Dermis blood vessel endothelial cell (primary cell): ENCODE measurements at regions not wholly inside any gene's neighbourhood (a gene's known extent, or its start where the extent isn't known, plus 50 kb on each side); places are given as distances from the start of the nearest gene placed in this dataset.
"Not testable (repeated sequence)": the region's sequence is repeated elsewhere in the genome, so short reads cannot be mapped to it uniquely, and the experiment has no call there.

Experiments used
- DNase-seq: peaks from one replicate; pipeline ENCODE4 v3.0.0; 2010

DNA sequence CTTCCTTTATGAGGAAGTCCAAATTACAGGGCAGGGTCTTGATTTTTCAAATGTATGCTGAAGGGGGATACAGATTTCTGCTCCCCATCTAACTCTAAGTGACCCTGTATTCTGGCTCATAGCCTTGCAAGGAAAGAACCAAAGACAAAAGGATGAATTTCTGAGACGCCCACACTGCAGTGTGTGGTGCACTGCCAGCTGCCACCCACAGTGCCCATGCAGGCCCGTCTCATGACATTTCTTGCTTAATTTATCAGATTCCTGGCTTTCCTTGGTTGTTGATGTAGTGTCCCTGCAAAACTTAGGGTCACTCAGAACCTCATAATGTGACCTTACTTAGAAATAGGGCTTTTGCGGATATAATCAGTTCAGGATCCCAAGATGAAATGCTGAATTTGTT lies 68.0 kb downstream of the CBLN4 start:
- no peak for DNase-seq

DNA sequence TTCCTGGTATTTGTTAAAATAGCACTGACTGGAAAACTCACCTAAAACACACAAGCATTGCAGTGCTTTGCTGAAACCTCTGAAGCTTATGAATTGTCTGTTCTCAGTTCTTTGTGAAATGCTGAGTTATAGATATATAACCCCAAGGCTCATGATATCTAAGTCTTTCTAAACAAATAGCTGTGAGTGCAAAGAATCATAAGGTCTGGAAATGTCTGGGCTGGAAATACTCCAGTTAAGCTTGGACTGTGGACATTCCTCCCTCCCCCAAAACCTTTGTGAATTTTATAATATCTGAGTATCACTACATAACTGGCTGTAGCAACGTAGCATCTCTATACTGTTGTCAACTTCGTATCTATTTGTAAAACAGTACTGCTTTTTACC lies 69.1 kb downstream of the CBLN4 start:
- no peak for DNase-seq

- no peak for DNase-seq
Measured at GRCh38 chr20:55935448-55936208, 69.7 kb downstream of the CBLN4 start.

- no peak for DNase-seq
Measured at GRCh38 chr20:55934146-55934545, 71.2 kb downstream of the CBLN4 start.

DNA sequence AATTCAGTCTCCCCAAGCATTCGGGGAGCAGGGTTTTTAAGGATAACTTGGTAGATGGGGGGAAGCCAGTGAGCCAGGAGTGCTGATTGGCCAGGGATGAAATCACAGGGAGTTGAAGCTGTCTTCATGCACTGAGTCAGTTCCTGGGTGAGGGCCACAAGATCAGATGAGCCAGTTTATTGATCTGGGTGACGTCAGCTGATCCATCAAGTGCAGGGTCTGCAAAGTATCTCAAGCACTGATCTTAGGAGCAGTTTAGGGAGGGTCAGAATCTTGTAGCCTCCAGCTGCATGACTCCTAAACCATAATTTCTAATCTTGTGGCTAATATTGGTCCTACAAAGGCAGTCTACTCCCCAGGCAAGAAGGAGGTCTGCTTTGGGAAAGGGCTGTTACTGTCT lies 74.4 kb downstream of the CBLN4 start:
- DNase-seq = not testable (repeated sequence)

- no peak for DNase-seq
Measured at GRCh38 chr20:55928266-55928665, 77.1 kb downstream of the CBLN4 start.

DNA sequence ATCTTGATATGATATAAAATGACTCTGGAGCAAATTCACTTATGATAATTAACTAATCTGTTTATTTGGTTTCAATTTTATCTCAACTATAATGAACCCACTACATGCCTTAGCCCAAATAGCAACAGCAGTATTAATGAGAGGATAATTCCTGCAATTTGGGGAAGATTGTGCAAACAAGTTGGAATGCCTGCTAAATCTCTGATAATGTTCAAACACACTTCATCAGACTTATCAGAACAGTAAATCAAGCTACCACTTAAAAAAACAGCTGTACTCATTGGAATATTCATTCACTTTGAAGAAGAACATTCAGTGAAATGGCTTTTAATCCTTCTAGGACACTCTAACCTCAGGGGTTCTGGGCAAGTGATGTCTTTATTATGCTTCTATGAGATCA lies 85.4 kb downstream of the CBLN4 start:
- no peak for DNase-seq

GRCh38 chr20:55919319-55919718 lies 86.0 kb downstream of the CBLN4 start:
- no peak for DNase-seq

GRCh38 chr20:55918471-55918870 lies 86.8 kb downstream of the CBLN4 start:
- no peak for DNase-seq

DNA sequence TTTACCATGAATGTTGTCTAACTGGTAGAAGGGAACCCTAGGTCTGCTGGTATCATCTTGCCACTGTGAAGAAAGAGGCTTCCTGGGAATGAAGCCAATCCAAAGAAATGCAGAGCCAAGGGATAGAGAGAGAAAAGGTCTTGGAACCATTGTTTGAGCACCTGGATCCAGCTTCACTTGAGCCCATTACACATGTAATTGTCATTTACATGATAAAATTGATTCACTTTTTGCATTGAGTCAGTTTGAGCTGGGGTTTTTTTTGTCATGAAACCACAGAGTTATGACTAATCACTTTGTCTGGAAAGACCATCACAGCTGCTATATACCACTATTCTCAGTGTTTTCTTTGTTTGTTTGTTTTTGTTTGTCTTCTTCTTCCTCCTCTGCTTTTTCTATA lies 112.3 kb downstream of the CBLN4 start:
- DNase-seq = no peak

GRCh38 chr20:55888685-55889084 lies 116.6 kb downstream of the CBLN4 start:
- no peak for DNase-seq

DNA sequence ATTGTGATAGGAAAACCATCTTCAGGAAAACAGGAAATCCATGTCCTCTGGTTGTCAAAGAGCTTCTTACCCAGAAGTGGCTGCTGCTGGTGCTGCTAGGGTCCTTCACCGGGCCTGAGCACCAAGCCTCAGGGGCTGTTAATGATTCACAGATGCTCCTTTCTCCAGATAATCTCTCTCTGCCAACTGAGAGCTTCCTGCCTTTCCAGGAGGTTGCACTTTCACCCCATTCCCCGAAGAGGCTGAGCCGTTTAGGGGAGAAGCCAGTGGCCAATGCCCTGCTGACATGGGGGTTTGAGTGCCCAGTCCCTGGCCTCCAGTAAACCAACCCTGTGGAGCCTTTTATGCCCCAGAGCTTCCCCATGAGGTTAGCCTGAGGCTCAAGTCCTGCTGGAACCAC lies 122.4 kb downstream of the CBLN4 start:
- DNase-seq = no peak

GRCh38 chr20:55882286-55882685 lies 123.0 kb downstream of the CBLN4 start:
- no peak for DNase-seq

DNA sequence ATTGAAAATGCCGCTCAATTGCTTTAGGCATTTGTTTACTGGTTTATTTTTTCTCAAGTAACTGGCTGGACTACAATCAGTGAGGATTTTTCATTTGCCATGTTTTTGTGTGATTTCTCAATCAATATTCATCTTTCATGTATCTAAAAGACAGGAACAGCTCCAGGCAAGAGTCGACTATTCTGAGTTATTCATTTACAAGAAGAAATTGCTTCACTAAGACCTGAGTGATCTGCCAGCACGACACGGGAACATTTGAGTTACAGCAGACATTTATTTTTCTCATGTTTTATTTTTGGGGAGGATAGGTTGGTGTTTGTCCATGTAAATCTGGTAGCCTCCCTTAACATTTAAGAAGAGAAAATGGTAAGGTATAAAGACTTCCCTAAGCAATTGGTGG lies 124.1 kb downstream of the CBLN4 start:
- no peak for DNase-seq

GRCh38 chr20:55880361-55880760 lies 125.0 kb downstream of the CBLN4 start:
- DNase-seq = no peak

- no peak for DNase-seq
Measured at GRCh38 chr20:55855052-55855451, 150.3 kb downstream of the CBLN4 start.

GRCh38 chr20:55830121-55830827 lies 175.0 kb downstream of the CBLN4 start:
- no peak for DNase-seq

DNA sequence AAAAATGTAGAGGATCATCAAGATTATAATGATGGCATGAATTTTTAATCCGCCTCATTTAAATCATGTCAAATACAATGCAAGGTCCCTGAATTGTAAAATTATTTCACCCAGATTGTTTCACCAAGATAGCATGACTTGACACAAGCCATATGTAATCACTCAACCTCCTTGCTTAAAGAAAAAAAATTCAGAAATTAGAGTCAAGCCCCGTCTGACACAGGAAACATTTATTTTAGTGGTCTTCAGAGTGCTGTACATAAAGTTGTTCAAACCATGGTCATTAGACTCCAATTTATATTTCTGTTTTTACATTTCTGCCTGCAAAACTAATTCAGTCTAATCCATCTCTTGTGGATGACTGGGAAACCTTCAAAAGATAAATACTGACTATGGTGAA lies 200.2 kb downstream of the CBLN4 start:
- DNase-seq = no peak

- DNase-seq = no peak
Measured at GRCh38 chr20:55800552-55801245, 204.6 kb downstream of the CBLN4 start.

DNA sequence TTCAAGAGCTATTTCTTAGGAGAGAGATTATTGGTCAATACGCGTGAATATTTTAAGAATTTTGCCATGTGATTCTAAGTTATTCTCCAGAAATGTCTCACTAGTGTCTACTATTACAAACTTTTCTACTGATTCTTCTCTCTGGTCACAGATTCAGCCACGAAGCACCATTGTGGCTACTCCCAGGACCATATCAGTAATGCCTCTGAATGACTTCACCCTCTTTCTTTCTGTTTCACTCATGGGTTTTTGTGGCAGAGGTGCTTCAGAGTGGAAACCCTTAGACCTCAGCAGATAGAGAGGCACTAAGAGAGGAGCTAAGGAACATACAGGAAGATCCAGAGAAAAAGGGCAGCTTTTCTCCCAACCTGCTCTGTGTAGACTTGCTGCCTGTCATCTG lies 211.3 kb downstream of the CBLN4 start:
- no peak for DNase-seq

GRCh38 chr20:55792049-55792448 lies 213.3 kb downstream of the CBLN4 start:
- DNase-seq = no peak

DNA sequence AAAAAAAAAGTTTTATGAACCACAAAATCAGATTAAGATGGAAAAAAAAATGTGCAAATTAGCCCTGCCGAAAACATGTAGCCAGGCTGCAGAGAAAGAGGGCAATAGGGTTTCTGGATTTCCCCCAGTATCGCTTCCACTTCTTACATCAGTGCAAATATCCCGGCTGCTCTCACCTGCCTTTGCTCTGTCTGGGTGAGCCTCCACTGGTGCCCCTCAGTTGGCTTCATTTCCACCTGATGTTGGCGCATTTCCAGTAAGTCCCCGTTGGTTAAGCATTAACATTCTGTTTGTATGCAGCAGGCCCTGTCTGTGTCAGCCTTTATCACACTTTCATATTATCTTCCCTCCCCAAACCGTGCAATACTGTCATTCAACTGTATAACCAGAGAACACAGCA lies 215.1 kb downstream of the CBLN4 start:
- no peak for DNase-seq

- DNase-seq = no peak
Measured at GRCh38 chr20:55784036-55784435, 221.3 kb downstream of the CBLN4 start.

- no peak for DNase-seq
Measured at GRCh38 chr20:55783381-55783780, 221.9 kb downstream of the CBLN4 start.
